Transverse colon (tissue), 4 donors: ENCODE measurements at regions not wholly inside any gene's neighbourhood (a gene's known extent, or its start where the extent isn't known, plus 50 kb on each side); places are given as distances from the start of the nearest gene placed in this dataset.

Experiments used
- DNase-seq: peaks from one replicate; pipeline ENCODE4 v3.0.0-alpha.2; 2019
- H3K27ac ChIP-seq, 4 donors: fragments of 200-600 bp; sonication (generic); 2 replicates each; pipeline ENCODE4 v1.5.1; 2016 to 2018; ENCODE audit warnings: inconsistent platforms in 4 of 4
- H3K27me3 ChIP-seq: fragments of 200-600 bp; sonication (generic); 2 replicates; pipeline ENCODE4 v1.5.1; 2017; ENCODE audit warnings: inconsistent platforms
- H3K36me3 ChIP-seq, 4 donors: fragments of 200-600 bp; sonication (generic); 2 replicates each; pipeline ENCODE4 v1.5.1; 2017 to 2019; ENCODE audit warnings: inconsistent platforms in 4 of 4
- H3K4me1 ChIP-seq, 4 donors: fragments of 200-600 bp; sonication (generic); 2 replicates each; pipeline ENCODE4 v1.5.1; 2017 to 2020; ENCODE audit warnings: inconsistent platforms in 4 of 4
- H3K4me3 ChIP-seq, 4 donors: fragments of 200-600 bp; sonication (generic); 1 replicate in 1 of 4; 2 replicates in 3 of 4; pipeline versions ENCODE4 v1.5.1 to v1.6.1; 2017 to 2019; ENCODE audit warnings: inconsistent platforms in 4 of 4
- H3K9me3 ChIP-seq, 2 donors: fragments of 200-600 bp; sonication (generic); 2 replicates each; pipeline ENCODE4 v1.5.1; 2017 to 2019; ENCODE audit warnings: inconsistent platforms in 2 of 2
- EP300 ChIP-seq: sonication (generic); formaldehyde crosslinking; IDR thresholded peaks from one replicate; pipeline ENCODE4 v1.6.1; 2017; ENCODE audit warnings: antibody characterized with exemption, low read depth
- POLR2A ChIP-seq: fragments of 450-650 bp; IDR thresholded peaks from one replicate; pipeline ENCODE4 v1.6.1; 2016; ENCODE audit warnings: antibody characterized with exemption, mild to moderate bottlenecking, moderate library complexity
- POLR2AphosphoS5 ChIP-seq, 3 donors: sonication (generic); formaldehyde crosslinking; IDR thresholded peaks; one replicate each; pipeline ENCODE4 v1.6.1; 2016; ENCODE audit warnings: antibody characterized with exemption in 3 of 3
- WGBS, 2 donors: methylation state at CpG; one replicate each; pipeline ENCODE4 v1.1.5; 2018; ENCODE audit warnings: low coverage in 1 of 2; 5-methylcytosine and 5-hydroxymethylcytosine counted together
- in situ Hi-C, 4 donors: fragments of 200-750 bp; cut with MboI; loops; one replicate each; pipeline versions ENCODE4 v1.15.0 to v1.15.1; 2017; ENCODE audit warnings: low sequenced_read_pairs in 3 of 4, low pct_ligation_motif_present in 1 of 4, low pct_unique_long_range_greater_than_20kb in 1 of 4
- intact Hi-C: fragments of 100-400 bp; cut with DNase I; formaldehyde crosslinking; loops from one replicate; pipeline ENCODE4 v1.15.1; 2023; ENCODE audit warnings: low total_unique reads
- TF ChIP-seq, protein P1 (sequence below), 5 experiments: fragments of 200-600 bp in 3 of 5; fragments of 450-650 bp in 2 of 5; sonication (generic) in 3 of 5; IDR thresholded peaks; 1 replicate in 2 of 5; 2 replicates in 3 of 5; pipeline ENCODE4 v1.5.1; 2016 to 2017; ENCODE audit warnings: antibody characterized with exemption in 5 of 5, inconsistent platforms in 3 of 5, mild to moderate bottlenecking in 2 of 5, moderate library complexity in 1 of 5

DNA sequence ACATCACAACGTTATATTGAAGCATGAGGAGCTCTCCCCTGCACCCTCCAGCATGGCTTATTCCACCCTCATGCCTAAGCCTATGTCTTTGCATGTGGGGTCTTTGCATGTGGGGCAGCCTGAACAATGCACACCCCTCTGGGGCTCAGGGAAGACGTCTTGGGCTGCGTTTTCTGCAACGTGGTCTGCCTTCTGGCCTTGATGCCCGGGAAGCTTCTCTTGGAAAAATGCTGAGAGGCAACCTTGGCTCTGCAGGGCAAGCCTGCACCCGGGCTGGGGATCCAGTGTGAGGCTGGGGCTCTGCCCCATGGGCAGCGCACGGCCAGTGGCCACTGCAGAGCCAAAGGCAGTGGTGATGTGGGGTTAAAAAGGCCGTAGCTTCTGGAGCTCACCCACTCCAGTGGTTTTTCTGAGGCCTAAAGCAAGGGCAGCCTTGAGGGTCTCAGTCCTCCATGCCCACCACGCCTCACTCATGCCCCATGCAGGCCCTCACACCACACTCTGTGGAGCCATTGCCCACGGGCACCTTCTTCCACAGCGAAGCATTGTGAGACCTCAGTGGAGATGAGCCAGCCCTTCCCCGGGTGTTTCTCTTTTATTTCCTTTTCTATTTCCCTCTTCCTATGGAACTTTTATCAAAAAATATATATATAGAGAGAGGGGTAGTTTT lies 112.2 kb downstream of the MRPL36 start:
- intact Hi-C loops: no loop called here
- no peaks in the 10 kb centered on the region for H3K36me3 ChIP-seq
- H3K4me3 ChIP-seq: no peak overlapping the region
- 78 to 81% methylated on average over 3 to 9 of the region's 13 CpGs for WGBS, 2 donors
- H3K27ac ChIP-seq: no peak overlapping the region
- H3K27me3 ChIP-seq: peaks cover 29% of the 10 kb centered on the region
- no peak for DNase-seq
- no peaks in the 10 kb centered on the region for H3K4me1 ChIP-seq
- TF ChIP-seq EP300 (no peak), POLR2A (no peak), POLR2AphosphoS5 (IDR thresholded peaks at IDR 0.05) (no peak)
- TF ChIP-seq, protein P1, sequence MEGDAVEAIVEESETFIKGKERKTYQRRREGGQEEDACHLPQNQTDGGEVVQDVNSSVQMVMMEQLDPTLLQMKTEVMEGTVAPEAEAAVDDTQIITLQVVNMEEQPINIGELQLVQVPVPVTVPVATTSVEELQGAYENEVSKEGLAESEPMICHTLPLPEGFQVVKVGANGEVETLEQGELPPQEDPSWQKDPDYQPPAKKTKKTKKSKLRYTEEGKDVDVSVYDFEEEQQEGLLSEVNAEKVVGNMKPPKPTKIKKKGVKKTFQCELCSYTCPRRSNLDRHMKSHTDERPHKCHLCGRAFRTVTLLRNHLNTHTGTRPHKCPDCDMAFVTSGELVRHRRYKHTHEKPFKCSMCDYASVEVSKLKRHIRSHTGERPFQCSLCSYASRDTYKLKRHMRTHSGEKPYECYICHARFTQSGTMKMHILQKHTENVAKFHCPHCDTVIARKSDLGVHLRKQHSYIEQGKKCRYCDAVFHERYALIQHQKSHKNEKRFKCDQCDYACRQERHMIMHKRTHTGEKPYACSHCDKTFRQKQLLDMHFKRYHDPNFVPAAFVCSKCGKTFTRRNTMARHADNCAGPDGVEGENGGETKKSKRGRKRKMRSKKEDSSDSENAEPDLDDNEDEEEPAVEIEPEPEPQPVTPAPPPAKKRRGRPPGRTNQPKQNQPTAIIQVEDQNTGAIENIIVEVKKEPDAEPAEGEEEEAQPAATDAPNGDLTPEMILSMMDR (IDR thresholded peaks at IDR 0.05): no peak
- in situ Hi-C loops: no loop called here
- no peaks in the 10 kb centered on the region for H3K9me3 ChIP-seq

DNA sequence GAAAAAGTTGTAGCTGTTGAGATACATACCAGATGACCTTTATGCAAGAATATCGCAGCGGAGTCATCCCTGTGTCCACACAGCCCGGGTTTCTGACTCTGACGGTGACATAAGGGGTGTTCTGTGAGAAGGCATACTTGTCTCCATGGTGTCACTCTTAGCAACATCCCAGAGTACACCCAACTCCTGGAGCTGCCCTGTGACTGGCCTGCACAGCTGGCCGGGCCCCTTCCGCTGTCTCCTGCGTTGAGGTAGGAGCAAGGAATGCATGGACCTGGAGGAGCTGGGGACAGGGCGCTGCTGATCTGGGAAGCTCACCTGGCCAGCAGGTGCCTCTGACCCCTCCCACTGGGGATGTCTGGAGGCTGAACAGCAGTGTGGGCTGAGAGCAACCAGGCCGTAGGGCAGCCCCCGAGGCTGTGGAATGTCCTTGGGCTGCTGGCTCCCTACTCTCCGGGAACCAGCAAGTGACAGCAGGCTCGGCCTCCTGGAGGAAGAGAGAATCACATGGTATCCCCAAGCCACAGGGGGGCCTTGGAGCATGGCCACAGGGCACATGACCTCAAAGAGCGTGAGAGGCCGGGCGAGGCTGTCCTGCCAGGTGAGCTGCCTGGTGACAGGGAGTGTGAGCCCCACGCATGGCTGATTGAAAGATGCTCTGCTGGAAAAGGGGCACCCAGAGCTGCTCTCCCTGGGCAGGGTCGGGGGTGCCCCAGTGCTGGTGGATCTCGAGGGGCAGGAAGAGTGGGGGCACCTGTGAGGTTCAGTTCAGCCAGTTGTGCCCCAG lies 113.4 kb downstream of the MRPL36 start:
- no peaks in the 10 kb centered on the region for H3K4me1 ChIP-seq
- peaks cover 36% of the 10 kb centered on the region for H3K27me3 ChIP-seq
- intact Hi-C loops (no loop called here), in situ Hi-C loops (no loop called here)
- H3K36me3 ChIP-seq: no peaks in the 10 kb centered on the region
- H3K27ac ChIP-seq: no peak overlapping the region
- WGBS, 2 donors: 59 to 75% methylated on average over 4 to 17 of the region's 18 CpGs
- no peak for DNase-seq
- no peaks in the 10 kb centered on the region for H3K9me3 ChIP-seq
- TF ChIP-seq POLR2AphosphoS5 (IDR thresholded peaks at IDR 0.05): no peak
- TF ChIP-seq EP300: no peak
- TF ChIP-seq, protein P1 (IDR thresholded peaks at IDR 0.05): no peak
- no peak for TF ChIP-seq POLR2A
- no peak overlapping the region for H3K4me3 ChIP-seq

DNA sequence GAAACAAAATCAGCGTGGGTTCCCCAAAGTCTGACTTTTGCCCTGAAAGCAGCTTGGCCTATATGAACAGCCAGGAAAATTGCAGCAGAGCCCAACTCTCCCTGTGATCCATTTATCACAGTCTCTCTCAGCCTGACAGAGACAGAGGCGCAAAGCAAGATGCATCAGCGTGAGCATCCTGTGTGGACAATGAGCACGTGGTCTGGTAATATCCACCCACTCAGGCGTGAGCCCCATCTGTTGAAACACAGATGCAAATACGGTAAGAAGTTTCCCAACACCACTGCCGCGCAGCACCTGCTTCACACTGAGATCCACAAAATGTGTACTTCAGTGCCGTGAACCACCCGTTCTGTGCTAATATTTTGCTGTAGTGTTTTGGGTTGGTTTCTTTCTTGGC lies 114.6 kb downstream of the MRPL36 start:
- 40 to 62% methylated on average over 1 to 10 of the region's 10 CpGs for WGBS, 2 donors
- Histone ChIP-seq H3K9me3 (no peaks in the 10 kb centered on the region), H3K4me3 (no peak overlapping the region), H3K4me1 (no peaks in the 10 kb centered on the region), H3K27ac (no peak overlapping the region), H3K27me3 (peaks cover 40% of the 10 kb centered on the region), H3K36me3 (no peaks in the 10 kb centered on the region)
- TF ChIP-seq POLR2A: no peak
- no peak for TF ChIP-seq EP300
- TF ChIP-seq, protein P1 (IDR thresholded peaks at IDR 0.05): no peak
- TF ChIP-seq POLR2AphosphoS5 (IDR thresholded peaks at IDR 0.05): no peak
- in situ Hi-C loops: no loop called here
- intact Hi-C loops: no loop called here
- DNase-seq: no peak

DNA sequence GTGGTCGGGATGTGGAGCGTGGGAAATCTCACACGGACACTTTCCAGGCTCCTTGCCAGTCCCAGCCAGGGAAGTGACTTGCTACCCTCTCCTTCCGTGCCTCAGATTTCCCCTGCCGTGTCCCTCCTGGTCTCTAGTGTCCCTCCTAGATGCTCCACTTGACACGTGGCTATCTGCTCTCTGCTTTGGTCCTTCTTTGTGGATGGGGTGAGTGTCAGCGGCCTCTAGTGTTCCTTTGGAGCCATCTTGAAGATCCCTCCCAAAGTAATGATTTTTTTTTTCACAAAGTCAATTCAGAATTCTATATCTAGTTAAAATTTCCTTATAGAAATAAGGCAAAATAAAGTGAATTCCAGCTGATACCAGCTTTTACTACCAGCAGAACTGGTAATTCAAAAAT lies 117.7 kb downstream of the MRPL36 start:
- Histone ChIP-seq H3K27ac (no peak overlapping the region), H3K9me3 (no peaks in the 10 kb centered on the region), H3K4me3 (no peak overlapping the region), H3K27me3 (peaks cover 41% of the 10 kb centered on the region), H3K4me1 (no peaks in the 10 kb centered on the region), H3K36me3 (no peaks in the 10 kb centered on the region)
- intact Hi-C loops (no loop called here), in situ Hi-C loops (no loop called here)
- DNase-seq: no peak
- TF ChIP-seq, protein P1 (IDR thresholded peaks at IDR 0.05): no peak
- no peak for TF ChIP-seq POLR2AphosphoS5 (IDR thresholded peaks at IDR 0.05)
- TF ChIP-seq POLR2A: no peak
- TF ChIP-seq EP300: no peak
- WGBS, 2 donors: 50 to 54% methylated on average over 2 to 7 of the region's 7 CpGs
